ENCODE measurements at regions not wholly inside any gene's neighbourhood (a gene's known extent, or its start where the extent isn't known, plus 50 kb on each side); places are given as distances from the start of the nearest gene placed in this dataset.

GRCh38 chr11:116263770-116264169 is 509.0 kb downstream of the BUD13 start:
- TF ChIP-seq, protein P1, sequence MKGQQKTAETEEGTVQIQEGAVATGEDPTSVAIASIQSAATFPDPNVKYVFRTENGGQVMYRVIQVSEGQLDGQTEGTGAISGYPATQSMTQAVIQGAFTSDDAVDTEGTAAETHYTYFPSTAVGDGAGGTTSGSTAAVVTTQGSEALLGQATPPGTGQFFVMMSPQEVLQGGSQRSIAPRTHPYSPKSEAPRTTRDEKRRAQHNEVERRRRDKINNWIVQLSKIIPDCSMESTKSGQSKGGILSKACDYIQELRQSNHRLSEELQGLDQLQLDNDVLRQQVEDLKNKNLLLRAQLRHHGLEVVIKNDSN (IDR thresholded peaks at IDR 0.05): no peak
- TF ChIP-seq MAX (IDR thresholded peaks at IDR 0.05): no peak
- TF ChIP-seq CEBPB (IDR thresholded peaks at IDR 0.05): no peak
- TF ChIP-seq RAD21 (IDR thresholded peaks at IDR 0.05; ENCODE audit: low read depth): no peak

DNA sequence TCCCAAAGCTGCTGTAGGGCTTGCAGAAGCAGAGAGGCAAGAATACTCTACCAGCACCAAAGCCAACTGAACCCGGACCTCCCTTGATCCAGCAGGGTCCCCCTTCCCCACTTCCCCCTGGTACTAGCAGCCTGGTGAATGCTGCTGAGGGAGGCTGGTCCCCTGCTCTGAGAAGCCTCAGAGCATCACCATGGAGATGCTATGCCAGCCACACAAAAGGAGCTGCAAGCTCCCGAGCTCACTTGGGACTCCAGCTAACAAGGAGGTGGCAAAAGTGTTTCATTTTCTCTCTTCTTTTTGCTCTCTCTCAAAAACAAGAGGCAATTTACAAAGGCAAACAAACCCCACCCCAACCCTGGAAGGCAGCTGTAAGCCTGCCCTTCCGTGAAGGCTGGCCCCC is 509.8 kb downstream of the BUD13 start:
- no peak for TF ChIP-seq FOXM1 (IDR thresholded peaks at IDR 0.05; ENCODE audit: borderline replicate concordance, low read depth)
- no peak for TF ChIP-seq TCF12 (IDR thresholded peaks at IDR 0.05; ENCODE audit: low read depth)
- TF ChIP-seq TEAD4 (IDR thresholded peaks at IDR 0.05): no peak

- TF ChIP-seq CEBPB (IDR thresholded peaks at IDR 0.05): no peak
- TF ChIP-seq EP300 (IDR thresholded peaks at IDR 0.05; ENCODE audit: borderline replicate concordance): no peak
- no peak for TF ChIP-seq EGR1 (IDR thresholded peaks at IDR 0.05)
- TF ChIP-seq CREB1 (IDR thresholded peaks at IDR 0.05; ENCODE audit: low read depth): no peak
- TF ChIP-seq TEAD4 (IDR thresholded peaks at IDR 0.05): no peak
- no peak for TF ChIP-seq ZBTB7A (IDR thresholded peaks at IDR 0.05; ENCODE audit: low read depth)
- TF ChIP-seq RAD21 (IDR thresholded peaks at IDR 0.05; ENCODE audit: low read depth): no peak
- TF ChIP-seq REST (IDR thresholded peaks at IDR 0.05; ENCODE audit: low read depth): no peak
- no peak for TF ChIP-seq TAF1 (IDR thresholded peaks at IDR 0.05; ENCODE audit: low read depth)
- no peak for TF ChIP-seq TCF12 (IDR thresholded peaks at IDR 0.05; ENCODE audit: low read depth)
- TF ChIP-seq NFIC (IDR thresholded peaks at IDR 0.05): no peak
- TF ChIP-seq, protein P1 (IDR thresholded peaks at IDR 0.05): no peak
- no peak for TF ChIP-seq YY1 (IDR thresholded peaks at IDR 0.05; ENCODE audit: low read depth)
- TF ChIP-seq MAX (IDR thresholded peaks at IDR 0.05): no peak
- TF ChIP-seq FOXM1 (IDR thresholded peaks at IDR 0.05; ENCODE audit: borderline replicate concordance, low read depth): no peak
Measured at GRCh38 chr11:116262370-116262769, 510.4 kb downstream of the BUD13 start.

GRCh38 chr11:116261606-116262005 is 511.2 kb downstream of the BUD13 start:
- no peak for TF ChIP-seq MAX (IDR thresholded peaks at IDR 0.05)
- no peak for TF ChIP-seq EGR1 (IDR thresholded peaks at IDR 0.05)
- TF ChIP-seq, protein P1 (IDR thresholded peaks at IDR 0.05): no peak
- TF ChIP-seq FOXM1 (IDR thresholded peaks at IDR 0.05; ENCODE audit: borderline replicate concordance, low read depth): no peak
- TF ChIP-seq ZBTB7A (IDR thresholded peaks at IDR 0.05; ENCODE audit: low read depth): no peak
- no peak for TF ChIP-seq NFIC (IDR thresholded peaks at IDR 0.05)
- no peak for TF ChIP-seq TCF12 (IDR thresholded peaks at IDR 0.05; ENCODE audit: low read depth)
- no peak for TF ChIP-seq TAF1 (IDR thresholded peaks at IDR 0.05; ENCODE audit: low read depth)
- no peak for TF ChIP-seq CREB1 (IDR thresholded peaks at IDR 0.05; ENCODE audit: low read depth)
- no peak for TF ChIP-seq REST (IDR thresholded peaks at IDR 0.05; ENCODE audit: low read depth)

DNA sequence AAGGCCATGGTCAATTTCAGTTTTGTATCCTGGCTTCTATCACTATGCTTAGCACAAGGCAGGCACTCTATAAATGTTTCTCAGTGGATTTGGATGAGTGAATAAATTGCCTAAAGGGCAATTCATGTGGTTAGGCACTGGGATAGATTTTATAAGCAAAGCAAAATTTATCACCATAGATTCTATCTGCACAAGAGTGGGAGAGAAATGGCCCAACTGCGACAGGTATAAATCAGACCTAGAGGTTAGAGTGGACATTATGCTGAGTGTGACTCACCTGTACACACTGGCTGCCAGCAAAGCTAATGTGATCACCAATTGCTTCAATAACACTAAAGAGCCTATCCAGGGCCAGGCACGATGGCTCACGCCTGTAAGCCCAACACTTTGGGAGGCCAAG is 514.0 kb downstream of the BUD13 start:
- TF ChIP-seq MAX (IDR thresholded peaks at IDR 0.05): no peak
- no peak for TF ChIP-seq CREB1 (IDR thresholded peaks at IDR 0.05; ENCODE audit: low read depth)
- no peak for TF ChIP-seq REST (IDR thresholded peaks at IDR 0.05; ENCODE audit: low read depth)
- no peak for TF ChIP-seq CEBPB (IDR thresholded peaks at IDR 0.05)
- TF ChIP-seq YY1 (IDR thresholded peaks at IDR 0.05; ENCODE audit: low read depth): no peak
- no peak for TF ChIP-seq NFIC (IDR thresholded peaks at IDR 0.05)
- TF ChIP-seq, protein P1 (IDR thresholded peaks at IDR 0.05): no peak
- TF ChIP-seq ZBTB7A (IDR thresholded peaks at IDR 0.05; ENCODE audit: low read depth): no peak
- TF ChIP-seq EGR1 (IDR thresholded peaks at IDR 0.05): no peak
- TF ChIP-seq TEAD4 (IDR thresholded peaks at IDR 0.05): no peak
- no peak for TF ChIP-seq RAD21 (IDR thresholded peaks at IDR 0.05; ENCODE audit: low read depth)
- TF ChIP-seq EP300 (IDR thresholded peaks at IDR 0.05; ENCODE audit: borderline replicate concordance): no peak
- TF ChIP-seq FOXM1 (IDR thresholded peaks at IDR 0.05; ENCODE audit: borderline replicate concordance, low read depth): no peak
- no peak for TF ChIP-seq TAF1 (IDR thresholded peaks at IDR 0.05; ENCODE audit: low read depth)
- TF ChIP-seq TCF12 (IDR thresholded peaks at IDR 0.05; ENCODE audit: low read depth): no peak

Measured in Ishikawa (cell line).